Mucosa of descending colon (tissue), 3 donors: ENCODE measurements at regions not wholly inside any gene's neighbourhood (a gene's known extent, or its start where the extent isn't known, plus 50 kb on each side); places are given as distances from the start of the nearest gene placed in this dataset.

Experiments
- ATAC-seq: fragments of 200-7000 bp; cut with Tn5 transposase; one replicate; pipeline ENCODE4 v1.9.1; 2020; ENCODE audit warnings: mild to moderate bottlenecking, moderate library complexity
- DNase-seq, 3 donors: peaks; one replicate each; pipeline ENCODE4 v3.0.0-alpha.2; 2020
- H3K36me3 ChIP-seq: fragments of 200-600 bp; one replicate; pipeline ENCODE4 v1.8.0; 2021; ENCODE audit warnings: low read depth, mild to moderate bottlenecking
- H3K4me1 ChIP-seq: fragments of 200-600 bp; one replicate; pipeline ENCODE4 v1.8.0; 2021; ENCODE audit warnings: low read depth, mild to moderate bottlenecking
- H3K4me3 ChIP-seq: fragments of 200-600 bp; one replicate; pipeline ENCODE4 v1.8.0; 2021; ENCODE audit warnings: mild to moderate bottlenecking
- H3K9me3 ChIP-seq: fragments of 200-600 bp; one replicate; pipeline ENCODE4 v1.8.0; 2021; ENCODE audit warnings: mild to moderate bottlenecking
- intact Hi-C, 2 donors: fragments of 100-400 bp; cut with DNase I in 1 of 2; cut with micrococcal nuclease in 1 of 2; formaldehyde crosslinking; loops; one replicate each; pipeline versions ENCODE4 v1.11.0 to v1.11.1; 2022; cut with DNase I, micrococcal nuclease
- TF ChIP-seq, protein P1 (sequence below): fragments of 200-600 bp; IDR thresholded peaks from one replicate; pipeline ENCODE4 v1.8.0; 2022; ENCODE audit warnings: antibody characterized with exemption, mild to moderate bottlenecking
- donor health status: DM: no; HTN: no; CAD: no; lungs with moderate emphysema.
- donor health status: DM: no; HTN: no; CAD: no.
- donor health status: DM: no; HTN: yes; CAD: no.

DNA sequence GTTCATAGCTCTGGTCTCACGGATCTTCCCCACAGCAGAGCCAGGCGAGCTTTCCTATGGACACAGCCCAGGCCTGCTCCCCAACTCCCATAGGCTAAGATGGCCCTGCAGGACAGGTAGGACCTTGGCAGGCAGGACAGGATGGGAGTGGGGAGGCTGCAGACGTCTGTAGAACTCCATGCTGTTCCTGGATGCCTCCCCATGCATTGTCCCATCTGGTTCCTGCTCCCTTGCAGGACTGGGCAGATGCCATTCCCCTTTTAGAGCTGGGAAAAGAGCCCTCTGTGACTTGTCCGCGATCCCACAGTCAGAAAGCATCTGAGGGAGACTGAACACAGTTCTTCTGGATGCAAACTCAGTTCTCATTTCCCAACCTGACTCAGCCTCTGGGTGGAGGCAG is 71.9 kb upstream of the ATP5PO start:
- Histone ChIP-seq H3K4me1 (peaks cover 5% of the 10 kb centered on the region), H3K9me3 (no peaks in the 10 kb centered on the region), H3K4me3 (no peak overlapping the region), H3K36me3 (no peaks in the 10 kb centered on the region)
- intact Hi-C loops = no loop called here
- DNase-seq (no peak), ATAC-seq (no peak)
- TF ChIP-seq, protein P1, sequence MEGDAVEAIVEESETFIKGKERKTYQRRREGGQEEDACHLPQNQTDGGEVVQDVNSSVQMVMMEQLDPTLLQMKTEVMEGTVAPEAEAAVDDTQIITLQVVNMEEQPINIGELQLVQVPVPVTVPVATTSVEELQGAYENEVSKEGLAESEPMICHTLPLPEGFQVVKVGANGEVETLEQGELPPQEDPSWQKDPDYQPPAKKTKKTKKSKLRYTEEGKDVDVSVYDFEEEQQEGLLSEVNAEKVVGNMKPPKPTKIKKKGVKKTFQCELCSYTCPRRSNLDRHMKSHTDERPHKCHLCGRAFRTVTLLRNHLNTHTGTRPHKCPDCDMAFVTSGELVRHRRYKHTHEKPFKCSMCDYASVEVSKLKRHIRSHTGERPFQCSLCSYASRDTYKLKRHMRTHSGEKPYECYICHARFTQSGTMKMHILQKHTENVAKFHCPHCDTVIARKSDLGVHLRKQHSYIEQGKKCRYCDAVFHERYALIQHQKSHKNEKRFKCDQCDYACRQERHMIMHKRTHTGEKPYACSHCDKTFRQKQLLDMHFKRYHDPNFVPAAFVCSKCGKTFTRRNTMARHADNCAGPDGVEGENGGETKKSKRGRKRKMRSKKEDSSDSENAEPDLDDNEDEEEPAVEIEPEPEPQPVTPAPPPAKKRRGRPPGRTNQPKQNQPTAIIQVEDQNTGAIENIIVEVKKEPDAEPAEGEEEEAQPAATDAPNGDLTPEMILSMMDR = no peak

DNA sequence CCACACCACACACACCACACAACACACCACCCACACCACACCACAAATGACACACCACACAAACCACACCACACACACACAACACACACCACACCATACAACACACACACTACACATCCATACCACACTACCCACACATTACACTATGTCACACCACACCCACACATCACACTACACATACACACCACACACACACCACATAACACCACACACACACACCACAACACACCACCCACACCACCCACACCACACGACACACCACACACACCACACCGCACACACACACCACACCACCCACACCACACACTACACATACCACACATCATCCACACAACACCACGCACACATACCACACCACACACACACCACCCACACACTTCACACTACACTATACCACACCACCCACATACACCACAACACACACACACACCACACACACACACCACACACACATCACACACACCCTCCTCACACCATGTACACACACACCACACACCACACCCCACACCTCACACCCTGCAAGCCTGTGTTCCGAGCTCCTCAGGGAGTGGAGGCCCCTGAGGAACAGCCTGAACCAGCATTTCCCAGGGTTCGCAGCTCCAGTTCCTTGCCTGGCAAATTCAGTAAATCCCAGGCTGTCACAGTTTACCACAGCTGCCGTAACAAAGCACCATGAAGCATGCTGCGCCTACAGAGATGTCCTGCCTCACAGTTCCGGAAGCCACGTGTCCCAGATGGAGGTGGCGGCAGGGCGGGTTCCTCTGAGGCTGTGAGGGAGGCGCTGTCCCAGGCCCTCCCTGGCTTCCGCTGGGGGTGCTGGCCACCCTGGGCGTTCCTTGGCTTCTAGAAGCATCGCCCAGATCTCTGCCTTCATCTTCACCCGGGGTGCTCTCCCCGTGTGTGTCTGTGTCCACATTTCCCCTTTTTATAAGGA is 69.8 kb upstream of the ATP5PO start:
- H3K4me3 ChIP-seq = no peak overlapping the region
- no peaks in the 10 kb centered on the region for H3K36me3 ChIP-seq
- intact Hi-C loops = no loop called here
- no peaks in the 10 kb centered on the region for H3K9me3 ChIP-seq
- ATAC-seq = no peak
- no peak for DNase-seq
- H3K4me1 ChIP-seq = peaks cover 5% of the 10 kb centered on the region
- TF ChIP-seq, protein P1 = no peak

DNA sequence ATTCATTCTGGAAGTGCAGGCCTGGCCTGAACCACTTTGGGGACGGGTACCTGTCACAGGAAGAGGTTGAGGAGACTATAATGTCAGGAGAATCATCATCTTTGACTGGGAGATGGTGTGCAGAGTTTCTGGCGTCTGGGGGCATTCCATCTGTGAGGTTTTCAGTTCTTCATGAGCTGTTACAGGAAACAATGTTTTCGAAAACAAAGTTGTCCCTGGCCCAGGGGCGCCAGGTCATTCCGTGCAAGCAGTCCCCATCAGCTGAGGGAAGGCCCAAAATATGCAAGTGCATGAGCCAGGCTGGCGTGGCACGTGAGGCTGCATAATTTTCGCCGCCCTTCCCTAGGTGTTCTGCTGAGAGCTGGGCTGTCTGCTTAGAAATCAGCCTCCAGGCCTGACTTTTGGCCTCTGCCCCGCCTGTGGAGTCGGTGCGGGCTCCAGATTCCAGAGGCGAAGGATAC is 68.4 kb upstream of the ATP5PO start:
- intact Hi-C loops = no loop called here
- TF ChIP-seq, protein P1 = no peak
- no peak overlapping the region for H3K4me3 ChIP-seq
- DNase-seq (no peak), ATAC-seq (no peak)
- H3K36me3 ChIP-seq = no peaks in the 10 kb centered on the region
- peaks cover 5% of the 10 kb centered on the region for H3K4me1 ChIP-seq
- no peaks in the 10 kb centered on the region for H3K9me3 ChIP-seq

DNA sequence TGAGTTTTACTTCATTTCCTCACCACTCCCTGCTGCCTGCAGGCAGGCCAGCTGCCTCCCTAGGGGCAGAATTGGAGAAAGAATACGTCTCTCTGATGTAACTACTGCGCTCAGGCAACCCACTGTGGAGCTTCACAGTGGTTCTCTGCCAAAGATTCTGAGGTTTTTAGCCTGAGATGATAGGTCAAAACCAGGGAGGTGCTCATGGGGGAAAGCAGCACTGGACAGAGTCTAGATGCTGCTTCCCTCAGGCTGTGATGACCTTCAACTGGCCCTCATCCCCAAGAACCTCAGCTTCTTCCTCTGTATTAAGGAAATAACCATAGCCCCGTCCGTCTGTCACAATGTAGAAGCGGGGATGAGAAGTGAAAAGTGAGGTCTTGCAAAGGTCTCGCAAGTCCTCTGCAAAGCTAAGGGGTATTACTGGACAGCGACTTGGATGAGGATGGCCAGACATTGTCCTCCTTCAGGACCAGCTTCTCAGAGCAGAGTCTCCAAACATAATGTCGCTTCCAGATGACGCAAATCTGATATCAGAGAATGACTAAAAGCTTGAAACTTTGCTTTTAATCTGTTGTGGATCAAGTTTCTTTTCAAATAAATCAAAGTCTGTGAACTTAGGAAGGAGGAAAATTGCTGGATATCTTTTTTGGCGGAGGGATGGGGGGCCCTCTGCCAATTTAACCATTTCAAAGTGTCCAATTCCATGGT is 65.9 kb upstream of the ATP5PO start:
- Histone ChIP-seq H3K4me1 (peaks cover 2% of the 10 kb centered on the region), H3K4me3 (no peak overlapping the region), H3K9me3 (no peaks in the 10 kb centered on the region), H3K36me3 (no peaks in the 10 kb centered on the region)
- no peak for DNase-seq
- no peak for ATAC-seq
- TF ChIP-seq, protein P1 = no peak
- intact Hi-C loops = no loop called here

DNA sequence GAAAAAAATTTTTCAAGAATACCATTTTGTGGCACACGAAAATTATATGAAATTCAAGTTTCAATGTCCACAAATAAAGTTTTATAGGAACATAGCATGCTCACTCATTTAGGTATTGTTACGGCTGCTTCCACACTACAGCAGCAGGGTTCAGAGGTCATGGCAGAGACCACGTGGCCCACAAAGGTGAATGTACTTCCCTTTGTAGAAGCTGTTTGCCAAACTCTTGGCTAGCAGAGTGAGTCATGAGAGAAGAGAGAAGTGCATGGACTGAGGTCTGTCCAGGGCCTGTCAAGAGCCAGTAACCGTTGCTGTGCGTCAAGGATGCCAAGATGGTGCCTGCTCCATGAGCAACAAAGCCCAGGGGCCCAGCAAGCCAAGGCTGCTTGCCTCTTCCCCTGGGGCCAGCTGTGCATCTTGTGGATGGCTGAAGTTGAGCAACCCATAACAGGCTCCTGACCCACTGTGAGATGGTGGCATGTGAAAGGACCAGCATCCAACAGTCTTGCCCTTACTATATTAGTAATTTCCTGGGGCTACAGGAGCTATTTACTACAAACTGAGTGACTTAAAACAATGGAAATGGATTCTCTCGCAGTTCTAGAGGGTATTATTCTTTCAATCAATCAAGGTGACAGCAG is 64.8 kb upstream of the ATP5PO start:
- ATAC-seq (peak; percentile 67), DNase-seq (no peak)
- Histone ChIP-seq H3K4me1 (peaks cover 12% of the 10 kb centered on the region), H3K4me3 (no peak overlapping the region), H3K9me3 (no peaks in the 10 kb centered on the region), H3K36me3 (no peaks in the 10 kb centered on the region)
- intact Hi-C loops = no loop called here
- TF ChIP-seq, protein P1 = no peak
